ENCODE measurements at regions not wholly inside any gene's neighbourhood (a gene's known extent, or its start where the extent isn't known, plus 50 kb on each side); places are given as distances from the start of the nearest gene placed in this dataset.

DNA sequence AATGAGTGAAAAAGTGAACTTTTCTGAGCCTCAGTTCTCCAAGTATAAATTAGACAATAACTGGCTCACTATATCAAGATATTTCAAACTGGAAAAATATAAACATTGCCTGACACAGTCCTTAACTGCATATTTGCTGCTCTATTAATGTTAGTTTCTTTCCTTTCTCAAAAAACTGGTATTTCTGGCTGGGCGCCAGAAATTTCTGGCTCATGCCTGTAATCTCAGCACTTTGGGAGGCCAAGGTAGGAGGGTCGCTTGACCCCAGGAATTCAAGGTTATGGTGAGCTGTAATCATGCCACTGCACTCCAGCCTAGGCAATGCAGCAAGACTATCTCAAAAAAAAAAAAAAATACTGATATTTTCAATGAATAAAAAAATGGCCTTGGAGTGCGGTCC lies 227.0 kb downstream of the MAGEB17 start:
- ATAC-seq (ENCODE audit: low FRiP score), result no peak
- DNase-seq (ENCODE audit: low spot score), result no peak
- TF ChIP-seq, protein P1, sequence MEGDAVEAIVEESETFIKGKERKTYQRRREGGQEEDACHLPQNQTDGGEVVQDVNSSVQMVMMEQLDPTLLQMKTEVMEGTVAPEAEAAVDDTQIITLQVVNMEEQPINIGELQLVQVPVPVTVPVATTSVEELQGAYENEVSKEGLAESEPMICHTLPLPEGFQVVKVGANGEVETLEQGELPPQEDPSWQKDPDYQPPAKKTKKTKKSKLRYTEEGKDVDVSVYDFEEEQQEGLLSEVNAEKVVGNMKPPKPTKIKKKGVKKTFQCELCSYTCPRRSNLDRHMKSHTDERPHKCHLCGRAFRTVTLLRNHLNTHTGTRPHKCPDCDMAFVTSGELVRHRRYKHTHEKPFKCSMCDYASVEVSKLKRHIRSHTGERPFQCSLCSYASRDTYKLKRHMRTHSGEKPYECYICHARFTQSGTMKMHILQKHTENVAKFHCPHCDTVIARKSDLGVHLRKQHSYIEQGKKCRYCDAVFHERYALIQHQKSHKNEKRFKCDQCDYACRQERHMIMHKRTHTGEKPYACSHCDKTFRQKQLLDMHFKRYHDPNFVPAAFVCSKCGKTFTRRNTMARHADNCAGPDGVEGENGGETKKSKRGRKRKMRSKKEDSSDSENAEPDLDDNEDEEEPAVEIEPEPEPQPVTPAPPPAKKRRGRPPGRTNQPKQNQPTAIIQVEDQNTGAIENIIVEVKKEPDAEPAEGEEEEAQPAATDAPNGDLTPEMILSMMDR (IDR thresholded peaks at IDR 0.05), result no peak

DNA sequence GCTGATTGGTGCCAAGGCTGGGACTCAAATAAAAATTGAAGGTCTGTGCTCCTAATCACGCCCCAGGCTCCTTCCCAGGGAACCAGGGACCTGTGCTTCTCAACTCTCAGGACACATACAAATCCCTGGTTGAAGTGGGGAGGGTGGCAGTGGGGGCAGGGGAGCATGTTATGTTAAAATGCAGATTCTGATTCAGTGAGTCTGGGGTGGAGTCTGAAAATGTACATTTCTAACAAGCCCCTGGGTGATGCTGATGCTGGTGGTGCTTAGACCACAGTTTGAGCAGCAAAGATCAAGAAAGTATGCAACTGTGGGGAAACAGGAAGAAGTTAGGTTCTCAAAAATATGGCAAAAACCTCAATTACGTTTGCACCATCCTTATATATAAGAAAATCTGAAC lies 236.5 kb downstream of the MAGEB17 start:
- DNase-seq (ENCODE audit: low spot score) (no peak), ATAC-seq (ENCODE audit: low FRiP score) (no peak)
- TF ChIP-seq, protein P1 (IDR thresholded peaks at IDR 0.05), result no peak

DNA sequence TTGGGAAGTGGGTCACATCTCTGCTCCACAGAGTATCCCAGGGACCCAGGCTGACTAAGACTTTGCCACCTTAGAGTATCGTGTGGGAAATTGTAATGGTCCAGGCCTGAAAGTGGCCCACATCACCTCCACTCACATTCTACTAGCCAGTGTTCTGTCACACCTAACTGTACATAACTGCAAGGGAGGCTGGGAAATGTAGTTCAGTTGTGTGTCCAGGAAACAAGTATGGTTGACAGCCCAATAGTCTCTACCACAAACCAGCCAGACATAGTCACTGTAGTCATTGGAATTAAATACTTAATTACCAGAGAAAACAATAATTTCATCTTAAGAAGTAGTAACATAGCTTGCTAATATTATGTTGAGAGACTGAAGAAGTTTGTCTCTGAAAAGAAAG lies 233.4 kb upstream of the S100G start:
- TF ChIP-seq, protein P1 (IDR thresholded peaks at IDR 0.05), result no peak
- DNase-seq (ENCODE audit: low spot score) (no peak), ATAC-seq (ENCODE audit: low FRiP score) (no peak)

DNA sequence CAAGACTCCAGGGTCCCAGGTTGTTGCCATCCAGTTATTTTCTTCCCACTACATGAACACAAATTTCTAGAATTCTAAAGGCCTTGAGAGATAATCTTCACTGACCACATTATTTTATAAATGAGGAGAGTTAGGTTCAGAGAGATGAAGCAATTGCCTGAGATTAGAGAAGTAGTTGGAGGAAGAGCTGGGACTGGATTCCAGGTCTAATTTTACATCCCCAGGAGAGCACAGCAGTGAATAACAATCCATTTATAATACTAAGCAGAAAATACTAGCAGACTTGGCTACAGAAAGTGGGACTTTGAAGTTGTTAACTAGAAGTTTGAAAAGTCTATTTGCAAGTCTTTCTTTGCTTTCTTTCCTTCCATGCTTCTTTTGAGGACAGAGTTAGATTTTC lies 231.3 kb upstream of the S100G start:
- no peak for ATAC-seq (ENCODE audit: low FRiP score)
- TF ChIP-seq, protein P1 (IDR thresholded peaks at IDR 0.05), result no peak
- no peak for DNase-seq (ENCODE audit: low spot score)

DNA sequence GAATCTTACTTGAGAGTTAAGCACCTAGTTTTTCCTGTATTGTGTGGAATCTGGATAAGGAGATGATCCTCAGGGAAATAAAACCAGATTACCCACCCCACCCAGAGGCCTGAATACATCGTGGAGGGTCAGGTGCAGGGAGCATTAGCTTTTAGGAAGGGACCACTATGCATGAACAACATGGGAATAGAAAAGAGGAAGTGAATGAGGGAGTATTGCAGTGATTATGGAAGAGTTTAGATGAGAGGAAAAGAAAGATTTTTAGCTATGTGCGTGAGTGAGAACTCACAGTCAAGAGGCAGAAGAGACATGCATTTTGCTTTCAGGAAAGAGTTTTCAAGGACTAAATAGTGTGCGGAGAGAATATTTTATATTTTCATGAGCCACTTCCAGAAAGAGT lies 222.3 kb upstream of the S100G start:
- TF ChIP-seq, protein P1 (IDR thresholded peaks at IDR 0.05), result no peak
- DNase-seq (ENCODE audit: low spot score), result no peak
- no peak for ATAC-seq (ENCODE audit: low FRiP score)

DNA sequence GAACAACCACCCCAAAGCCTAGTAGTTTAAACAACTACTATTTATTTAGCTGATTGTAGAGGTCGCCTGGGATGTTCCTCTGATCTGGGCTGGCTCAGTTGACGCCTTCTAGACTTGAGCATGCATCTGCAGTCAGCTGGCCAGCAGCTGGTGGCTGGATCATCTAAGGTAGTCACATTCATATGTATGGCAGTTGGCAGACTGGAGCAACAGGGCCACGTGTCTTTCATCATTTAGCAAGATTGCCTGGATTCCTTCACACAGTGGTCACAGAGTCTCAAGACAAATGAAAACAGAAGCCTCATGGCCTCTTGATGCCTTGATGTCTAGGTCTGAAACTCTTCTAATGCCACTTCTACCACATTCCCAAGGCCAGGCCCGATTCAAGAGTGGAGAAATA lies 220.6 kb upstream of the S100G start:
- DNase-seq (ENCODE audit: low spot score) (no peak), ATAC-seq (ENCODE audit: low FRiP score) (no peak)
- TF ChIP-seq, protein P1 (IDR thresholded peaks at IDR 0.05), result no peak

DNA sequence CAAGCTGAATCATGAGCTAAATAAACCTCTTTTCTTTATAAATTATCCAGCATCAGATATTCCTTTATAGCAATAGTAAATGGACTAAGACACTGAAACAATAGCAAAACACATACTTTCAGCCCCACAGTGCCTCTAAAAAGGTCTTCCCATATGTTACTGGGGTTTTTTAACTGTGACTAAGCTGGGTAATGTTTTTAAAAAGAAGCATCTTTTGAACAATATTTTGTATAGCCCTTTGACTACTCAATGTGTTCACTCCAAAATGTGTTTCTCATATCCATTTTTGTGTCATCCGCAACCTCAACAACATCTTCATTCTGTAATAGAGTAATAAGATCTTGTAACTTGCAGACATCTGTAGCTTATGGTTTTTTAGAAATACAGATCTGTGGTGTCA lies 218.7 kb upstream of the S100G start:
- ATAC-seq (ENCODE audit: low FRiP score) (no peak), DNase-seq (ENCODE audit: low spot score) (no peak)
- TF ChIP-seq, protein P1 (IDR thresholded peaks at IDR 0.05), result no peak

Measured in omental fat pad (tissue), 3 donors.